OCI-LY1 (cell line): ENCODE measurements at regions not wholly inside any gene's neighbourhood (a gene's known extent, or its start where the extent isn't known, plus 50 kb on each side); places are given as distances from the start of the nearest gene placed in this dataset.

Experiments
- EZH2 ChIP-seq: fragments of 200-600 bp; sonication (generic), shearing (Covaris generic); IDR thresholded peaks from 2 replicates; pipeline ENCODE4 v1.8.0; 2017; ENCODE audit warnings: borderline replicate concordance, mixed run types, mild to moderate bottlenecking, antibody characterized with exemption, low read length, moderate library complexity, mixed read lengths
- TF ChIP-seq, protein P1 (sequence below): fragments of 200-600 bp; sonication (generic), shearing (Covaris generic); IDR thresholded peaks from 2 replicates; pipeline ENCODE4 v1.5.1; 2017; ENCODE audit warnings: mild to moderate bottlenecking, antibody characterized with exemption, low read length, moderate library complexity, mixed read lengths

DNA sequence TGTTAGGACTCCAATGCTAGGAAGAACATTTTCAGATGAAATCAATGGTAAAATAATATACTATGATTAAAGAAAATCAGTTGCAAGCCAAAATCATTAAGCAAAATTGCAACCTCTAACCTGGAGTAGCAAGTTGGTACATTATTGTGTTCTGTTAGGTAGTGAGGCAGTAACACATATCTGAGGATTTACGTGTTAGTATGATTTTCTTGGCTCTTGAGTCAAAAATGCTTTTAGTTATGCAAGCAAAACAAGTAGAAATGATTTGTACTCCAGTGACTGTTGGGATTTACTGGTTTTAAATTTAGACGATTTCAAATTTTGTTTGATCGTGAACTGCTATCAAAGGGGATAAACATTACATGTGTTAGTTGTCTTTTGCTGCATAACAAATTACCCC lies 293.0 kb upstream of the BTBD3 start:
- TF ChIP-seq, protein P1, sequence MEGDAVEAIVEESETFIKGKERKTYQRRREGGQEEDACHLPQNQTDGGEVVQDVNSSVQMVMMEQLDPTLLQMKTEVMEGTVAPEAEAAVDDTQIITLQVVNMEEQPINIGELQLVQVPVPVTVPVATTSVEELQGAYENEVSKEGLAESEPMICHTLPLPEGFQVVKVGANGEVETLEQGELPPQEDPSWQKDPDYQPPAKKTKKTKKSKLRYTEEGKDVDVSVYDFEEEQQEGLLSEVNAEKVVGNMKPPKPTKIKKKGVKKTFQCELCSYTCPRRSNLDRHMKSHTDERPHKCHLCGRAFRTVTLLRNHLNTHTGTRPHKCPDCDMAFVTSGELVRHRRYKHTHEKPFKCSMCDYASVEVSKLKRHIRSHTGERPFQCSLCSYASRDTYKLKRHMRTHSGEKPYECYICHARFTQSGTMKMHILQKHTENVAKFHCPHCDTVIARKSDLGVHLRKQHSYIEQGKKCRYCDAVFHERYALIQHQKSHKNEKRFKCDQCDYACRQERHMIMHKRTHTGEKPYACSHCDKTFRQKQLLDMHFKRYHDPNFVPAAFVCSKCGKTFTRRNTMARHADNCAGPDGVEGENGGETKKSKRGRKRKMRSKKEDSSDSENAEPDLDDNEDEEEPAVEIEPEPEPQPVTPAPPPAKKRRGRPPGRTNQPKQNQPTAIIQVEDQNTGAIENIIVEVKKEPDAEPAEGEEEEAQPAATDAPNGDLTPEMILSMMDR: no peak
- no peak for TF ChIP-seq EZH2
